H1 (cell line): ENCODE measurements at regions not wholly inside any gene's neighbourhood (a gene's known extent, or its start where the extent isn't known, plus 50 kb on each side); places are given as distances from the start of the nearest gene placed in this dataset.

ENCODE experiments used
- CTCF ChIA-PET: fragments of 300-600 bp; sonication (Branson Sonifier 250); formaldehyde crosslinking; loops from one replicate; lab custom pipeline; 2021; ENCODE audit not compliant: partially characterized antibody; lab: Charles Lee
- POLR2A ChIA-PET: fragments of 300-600 bp; sonication (Branson Sonifier 250); formaldehyde crosslinking; loops from one replicate; lab custom pipeline; 2021; ENCODE audit warnings: inconsistent platforms; ENCODE audit not compliant: partially characterized antibody; lab: Charles Lee
- DNase-seq, 2 experiments: peaks; one replicate each; pipeline versions ENCODE4 v3.0.0 to v3.0.0-alpha.2; 2010 to 2022; ENCODE audit warnings: low spot score in 2 of 2, low read depth in 1 of 2, mixed read lengths in 1 of 2
- FAIRE-seq: peaks from 2 replicates; lab custom pipeline; 2011; peaks lifted over from hg19 to GRCh38; lab: Jason Lieb, UNC
- H2AFZ ChIP-seq: 2 replicates; pipeline ENCODE4 v1.8.1; 2012; ENCODE audit warnings: low read length, inconsistent platforms
- H2AK5ac ChIP-seq: 2 replicates; pipeline ENCODE4 v1.6.1; 2013; ENCODE audit warnings: low read depth, low read length
- H2BK120ac ChIP-seq: replicated peaks from 2 replicates; pipeline ENCODE3; 2013; ENCODE audit warnings: low read depth, low read length, inconsistent platforms
- H2BK12ac ChIP-seq: 2 replicates; pipeline ENCODE4 v1.6.1; 2013; ENCODE audit warnings: low read depth, low read length
- H2BK15ac ChIP-seq: 2 replicates; pipeline ENCODE4 v1.6.1; 2013; ENCODE audit warnings: low read length
- H2BK20ac ChIP-seq: 2 replicates; pipeline ENCODE4 v1.6.1; 2013; ENCODE audit warnings: low read length
- H2BK5ac ChIP-seq: 2 replicates; pipeline ENCODE4 v1.6.1; 2013; ENCODE audit warnings: low read depth, low read length
- H3K14ac ChIP-seq: 2 replicates; pipeline ENCODE4 v1.6.1; 2013; ENCODE audit warnings: inconsistent platforms; ENCODE audit not compliant: insufficient read length
- H3K18ac ChIP-seq: 2 replicates; pipeline ENCODE4 v1.6.1; 2013; ENCODE audit warnings: low read length; ENCODE audit errors: extremely low read depth
- H3K23ac ChIP-seq: 2 replicates; pipeline ENCODE4 v1.6.1; 2013; ENCODE audit warnings: inconsistent platforms; ENCODE audit not compliant: insufficient read length
- H3K23me2 ChIP-seq: 2 replicates; pipeline ENCODE4 v1.6.1; 2013; ENCODE audit warnings: low read depth, low read length
- H3K27ac ChIP-seq: 2 replicates; pipeline ENCODE4 v1.6.1; 2011; ENCODE audit warnings: low read depth, low read length, inconsistent platforms
- H3K27me3 ChIP-seq, 4 experiments: replicated peaks in 1 of 4; 1 replicate in 1 of 4; 2 replicates in 3 of 4; pipeline versions ENCODE4 v1.6.1 to v1.8.1; 2011 to 2013; ENCODE audit warnings: low read length in 3 of 4, mild to moderate bottlenecking in 3 of 4, inconsistent platforms in 2 of 4, mixed read lengths in 2 of 4, moderate library complexity in 1 of 4; ENCODE audit not compliant: control insufficient read depth in 3 of 4, insufficient read depth in 3 of 4; ENCODE audit errors: extremely low read depth in 1 of 4
- H3K36me3 ChIP-seq, 4 experiments: 2 replicates each; pipeline versions ENCODE4 v1.6.1 to v1.8.1; 2011 to 2013; ENCODE audit warnings: mild to moderate bottlenecking in 4 of 4, low read length in 3 of 4, moderate library complexity in 2 of 4, control low read depth in 1 of 4, inconsistent platforms in 1 of 4; ENCODE audit not compliant: insufficient read depth in 4 of 4, control insufficient read depth in 2 of 4
- H3K4ac ChIP-seq: replicated peaks from 2 replicates; pipeline ENCODE3; 2013; ENCODE audit warnings: low read length, low read depth, mixed read lengths, inconsistent platforms; ENCODE audit not compliant: insufficient read length
- H3K4me1 ChIP-seq, 4 experiments: replicated peaks in 1 of 4; 1 replicate in 1 of 4; 2 replicates in 3 of 4; pipeline versions ENCODE4 v1.6.1 to v1.8.1; 2011 to 2013; ENCODE audit warnings: low read length in 3 of 4, inconsistent platforms in 2 of 4, mixed read lengths in 1 of 4; ENCODE audit not compliant: insufficient read depth in 4 of 4, control insufficient read depth in 3 of 4
- H3K4me2 ChIP-seq, 2 experiments: 2 replicates each; pipeline versions ENCODE4 v1.6.1 to v1.8.1; 2011 to 2013; ENCODE audit warnings: low read depth in 2 of 2, low read length in 2 of 2, control low read depth in 1 of 2, inconsistent platforms in 1 of 2, mild to moderate bottlenecking in 1 of 2; ENCODE audit not compliant: insufficient read depth in 1 of 2
- H3K4me3 ChIP-seq, 4 experiments: fragments of 200-600, 300-600 bp in 1 of 4; sonication (generic), shearing (Covaris generic), sonication (Bioruptor Twin) in 1 of 4; 2 replicates each; pipeline versions ENCODE4 v1.5.1 to v1.8.1; 2011 to 2016; ENCODE audit warnings: low read length in 4 of 4, low read depth in 3 of 4, control low read depth in 2 of 4, inconsistent platforms in 2 of 4, mild to moderate bottlenecking in 2 of 4, mixed read lengths in 1 of 4, moderate library complexity in 1 of 4; ENCODE audit not compliant: insufficient read depth in 2 of 4; ENCODE audit errors: extremely low read depth in 1 of 4
- H3K56ac ChIP-seq: replicated peaks from 2 replicates; pipeline ENCODE3; 2013; ENCODE audit warnings: low read depth, mild to moderate bottlenecking, mixed read lengths, low read length, inconsistent platforms; ENCODE audit not compliant: insufficient read length
- H3K79me1 ChIP-seq: 2 replicates; pipeline ENCODE4 v1.6.1; 2013; ENCODE audit warnings: low read depth, low read length, control low read depth
- H3K79me2 ChIP-seq, 2 experiments: 2 replicates each; pipeline versions ENCODE4 v1.6.1 to v1.8.1; 2012 to 2013; ENCODE audit warnings: low read length in 2 of 2, mild to moderate bottlenecking in 2 of 2, inconsistent platforms in 1 of 2; ENCODE audit not compliant: insufficient read depth in 2 of 2, control insufficient read depth in 1 of 2
- H3K9ac ChIP-seq, 4 experiments: replicated peaks in 1 of 4; 1 replicate in 1 of 4; 2 replicates in 3 of 4; pipeline versions ENCODE4 v1.6.1 to v1.8.1; 2011 to 2013; ENCODE audit warnings: low read depth in 3 of 4, low read length in 3 of 4, control low read depth in 2 of 4, mild to moderate bottlenecking in 2 of 4, moderate library complexity in 2 of 4, inconsistent platforms in 1 of 4; ENCODE audit errors: extremely low read depth in 1 of 4
- H3K9me3 ChIP-seq, 2 experiments: 2 replicates each; pipeline versions ENCODE4 v1.6.1 to v1.8.1; 2012 to 2013; ENCODE audit warnings: mild to moderate bottlenecking in 2 of 2, moderate library complexity in 2 of 2, control low read depth in 1 of 2, inconsistent platforms in 1 of 2, low read depth in 1 of 2, low read length in 1 of 2, mixed read lengths in 1 of 2; ENCODE audit not compliant: insufficient read depth in 2 of 2
- H4K20me1 ChIP-seq, 2 experiments: replicated peaks in 1 of 2; 2 replicates each; pipeline versions ENCODE3 to v1.8.1; 2011 to 2013; ENCODE audit warnings: inconsistent platforms in 2 of 2, low read length in 2 of 2, mild to moderate bottlenecking in 1 of 2; ENCODE audit not compliant: insufficient read depth in 2 of 2, control insufficient read depth in 1 of 2
- H4K5ac ChIP-seq: 2 replicates; pipeline ENCODE4 v1.6.1; 2013; ENCODE audit warnings: low read length, low read depth, mixed read lengths, inconsistent platforms; ENCODE audit not compliant: insufficient read length
- H4K8ac ChIP-seq: 2 replicates; pipeline ENCODE4 v1.8.0; 2013; ENCODE audit warnings: mild to moderate bottlenecking, moderate library complexity, low read length, inconsistent platforms; ENCODE audit not compliant: insufficient read depth; ENCODE audit errors: extremely low read depth
- H4K91ac ChIP-seq: replicated peaks from 2 replicates; pipeline ENCODE3; 2013; ENCODE audit warnings: low read length, mixed read lengths, inconsistent platforms; ENCODE audit not compliant: insufficient read length
- EGR1 ChIP-seq: IDR thresholded peaks from 2 replicates; pipeline ENCODE4 v1.6.1; 2011; ENCODE audit warnings: low read depth, low read length, borderline replicate concordance
- EZH2 ChIP-seq: fragments of 200-600 bp; sonication (generic); IDR thresholded peaks from 2 replicates; pipeline ENCODE4 v1.7.1; 2012; ENCODE audit warnings: low read depth, mild to moderate bottlenecking, moderate library complexity, low read length, inconsistent platforms; ENCODE audit not compliant: severe bottlenecking
- KDM4A ChIP-seq: IDR thresholded peaks from one replicate; pipeline ENCODE4 v1.7.1; 2012; ENCODE audit warnings: low read depth, mild to moderate bottlenecking, moderate library complexity, low read length, inconsistent platforms; ENCODE audit not compliant: severe bottlenecking
- RAD21 ChIP-seq, 2 experiments: IDR thresholded peaks in 1 of 2; conservative IDR thresholded peaks in 1 of 2; 2 replicates each; pipeline ENCODE4 v1.6.1; 2011; ENCODE audit warnings: low read depth in 2 of 2, low read length in 2 of 2, improper control_type of control experiment in 1 of 2, inconsistent platforms in 1 of 2, mild to moderate bottlenecking in 1 of 2, moderate library complexity in 1 of 2
- RXRA ChIP-seq: IDR thresholded peaks from 2 replicates; pipeline ENCODE4 v1.6.1; 2011; ENCODE audit warnings: low read depth, mild to moderate bottlenecking, low read length, moderate library complexity; ENCODE audit not compliant: insufficient read depth
- WGBS, 2 experiments: shearing (Covaris generic) in 1 of 2; methylation state at CpG; one replicate each; pipeline versions ENCODE4 v1.1.6 to v1.1.7; 2013 to 2015; ENCODE audit warnings: low lambda C conversion rate in 2 of 2, mixed read lengths in 2 of 2, inconsistent platforms in 1 of 2, low coverage in 1 of 2, missing lambda C conversion rate in 1 of 2; ENCODE audit not compliant: insufficient replicate concordance in 2 of 2, insufficient coverage in 1 of 2, insufficient read length in 1 of 2; ENCODE audit errors: extremely low coverage in 1 of 2, missing lambda C conversion rate in 1 of 2; 5-methylcytosine and 5-hydroxymethylcytosine counted together

DNA sequence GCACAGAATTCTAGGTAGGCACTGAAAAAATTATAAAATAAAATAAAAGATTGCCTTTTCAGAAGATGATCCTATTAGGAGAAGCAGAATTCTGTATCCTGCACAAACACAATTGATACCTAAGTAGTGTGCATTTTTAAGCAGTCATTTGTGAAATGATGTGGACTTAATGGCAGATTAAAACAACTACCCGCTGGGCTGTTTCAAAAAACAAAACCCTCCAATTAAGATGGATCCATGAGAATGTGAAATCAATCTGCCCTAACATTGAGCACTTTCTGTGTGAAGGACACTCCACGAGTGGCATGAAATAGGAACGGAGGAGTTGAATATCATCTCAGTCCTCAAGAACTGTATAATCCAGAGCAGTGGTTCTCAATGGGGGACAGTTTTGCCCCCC is 1012.8 kb upstream of the EEF2KMT start:
- 85% methylated on average over 3 of the region's 3 CpGs; no CpG with 5 or more reads in 1 of the 2 experiments for WGBS, 2 experiments
- H4K8ac ChIP-seq: no peak overlapping the region
- no peak overlapping the region for H3K27ac ChIP-seq
- no peak overlapping the region for H2AFZ ChIP-seq
- H3K9me3 ChIP-seq: no peaks in the 10 kb centered on the region
- TF ChIP-seq EZH2: no peak
- TF ChIP-seq EGR1: no peak
- TF ChIP-seq RXRA: no peak
- no peak for TF ChIP-seq RAD21 (IDR thresholded peaks at IDR 0.05 in 1 of 2, conservative IDR thresholded peaks at IDR 0.05 in 1 of 2; ENCODE audit: low read depth in 2 of 2, low read length in 2 of 2)
- TF ChIP-seq KDM4A: no peak
- no peak overlapping the region for H3K9ac ChIP-seq
- no peak overlapping the region for H3K23ac ChIP-seq
- H4K91ac ChIP-seq: no peak overlapping the region
- CTCF ChIA-PET: no interaction called here
- H3K56ac ChIP-seq: no peak overlapping the region
- H3K18ac ChIP-seq: no peak overlapping the region
- no peak overlapping the region for H2BK15ac ChIP-seq
- H3K4me3 ChIP-seq: no peak overlapping the region
- no peaks in the 10 kb centered on the region for H3K79me1 ChIP-seq
- no peak overlapping the region for H2BK5ac ChIP-seq
- no peak overlapping the region for H2BK120ac ChIP-seq
- H3K79me2 ChIP-seq: no peaks in the 10 kb centered on the region
- no peaks in the 10 kb centered on the region; the same call in 1 of the 2 replicates for H3K23me2 ChIP-seq
- no peak overlapping the region for H3K4ac ChIP-seq
- FAIRE-seq (no peak), DNase-seq (no peak)
- H3K4me2 ChIP-seq: no peak overlapping the region
- no peaks in the 10 kb centered on the region for H3K27me3 ChIP-seq
- no peak overlapping the region for H2BK20ac ChIP-seq
- H4K20me1 ChIP-seq: no peaks in the 10 kb centered on the region
- peaks cover 0 to 7% (median 3%) of the 10 kb centered on the region in 4 experiments; a peak in 2 of 7 replicates for H3K4me1 ChIP-seq
- H4K5ac ChIP-seq: no peak overlapping the region
- H3K36me3 ChIP-seq: no peaks in the 10 kb centered on the region
- no peak overlapping the region for H3K14ac ChIP-seq
- H2BK12ac ChIP-seq: no peak overlapping the region
- POLR2A ChIA-PET: no interaction called here
- H2AK5ac ChIP-seq: no peak overlapping the region
